HG02885 (cell line): ENCODE measurements at regions not wholly inside any gene's neighbourhood (a gene's known extent, or its start where the extent isn't known, plus 50 kb on each side); places are given as distances from the start of the nearest gene placed in this dataset.
A peak's percentile ranks its signal among the peaks of the same experiment; 100 is the strongest.
"Not testable (repeated sequence)": the region's sequence is repeated elsewhere in the genome, so short reads cannot be mapped to it uniquely, and the experiment has no call there.

Experiments used
- ATAC-seq: cut with Tn5 transposase; IDR thresholded peaks from one replicate; pipeline ENCODE4 v1.9.1; 2021; ENCODE audit warnings: mild to moderate bottlenecking; ENCODE audit not compliant: unreplicated experiment, poor library complexity

DNA sequence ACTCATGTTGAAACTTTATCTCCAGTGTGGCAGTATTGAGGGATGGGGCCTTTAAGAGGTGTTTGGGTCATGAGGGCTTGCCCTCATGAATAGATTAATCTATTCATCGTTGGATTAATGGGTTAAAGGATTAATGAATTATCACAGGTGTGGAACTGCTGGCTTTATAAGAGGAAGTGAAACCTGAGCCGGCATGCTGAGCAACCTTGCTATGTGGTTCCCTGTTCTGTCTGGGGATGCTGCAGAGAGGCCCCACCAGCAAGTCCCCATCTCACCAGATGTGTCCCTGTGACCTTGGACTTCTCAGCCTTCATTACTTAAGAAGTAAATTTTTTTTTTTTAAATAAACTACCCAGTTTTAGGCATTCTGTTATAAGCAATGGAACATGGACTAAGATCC lies 109.6 kb downstream of the DYRK2 start:
- ATAC-seq = peak; percentile 99

DNA sequence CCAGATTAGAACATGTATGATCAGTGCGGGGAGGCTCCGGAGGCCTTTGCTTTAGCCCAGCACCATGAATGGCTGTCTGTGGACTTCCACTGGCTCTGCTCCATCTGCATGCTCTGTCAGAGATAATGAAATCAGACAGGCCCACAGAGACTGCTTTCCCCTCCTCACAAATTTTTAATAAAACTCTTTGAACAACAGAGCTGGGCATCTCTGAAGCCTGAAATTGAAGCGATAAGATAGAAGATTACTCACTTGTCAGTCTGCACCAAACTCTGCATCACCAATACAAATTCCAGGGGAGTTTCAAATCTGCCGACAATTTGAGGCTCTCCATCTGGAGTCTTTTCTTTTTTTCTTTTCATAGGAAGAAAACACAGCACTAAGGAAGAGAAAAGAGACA lies 110.0 kb downstream of the DYRK2 start:
- ATAC-seq = no peak

DNA sequence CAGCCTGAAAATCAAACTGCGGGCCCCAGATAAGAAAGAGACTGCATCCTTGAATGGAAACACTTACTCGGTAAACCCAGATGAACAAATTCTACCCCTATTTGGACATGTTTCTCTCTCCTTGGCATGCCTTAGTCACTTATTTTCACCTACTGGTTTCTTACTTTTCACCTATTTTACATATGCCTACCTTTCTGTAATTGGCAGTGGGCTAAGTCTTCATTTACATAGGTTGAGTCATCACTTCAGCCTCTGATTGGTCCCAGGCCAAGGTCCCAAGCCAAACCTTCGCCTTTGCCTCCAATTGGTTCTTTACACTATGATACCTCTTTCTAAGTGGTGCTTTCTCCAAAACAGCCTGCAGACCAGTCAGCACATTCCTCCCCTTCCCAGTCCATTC lies 111.3 kb downstream of the DYRK2 start:
- ATAC-seq = no peak

DNA sequence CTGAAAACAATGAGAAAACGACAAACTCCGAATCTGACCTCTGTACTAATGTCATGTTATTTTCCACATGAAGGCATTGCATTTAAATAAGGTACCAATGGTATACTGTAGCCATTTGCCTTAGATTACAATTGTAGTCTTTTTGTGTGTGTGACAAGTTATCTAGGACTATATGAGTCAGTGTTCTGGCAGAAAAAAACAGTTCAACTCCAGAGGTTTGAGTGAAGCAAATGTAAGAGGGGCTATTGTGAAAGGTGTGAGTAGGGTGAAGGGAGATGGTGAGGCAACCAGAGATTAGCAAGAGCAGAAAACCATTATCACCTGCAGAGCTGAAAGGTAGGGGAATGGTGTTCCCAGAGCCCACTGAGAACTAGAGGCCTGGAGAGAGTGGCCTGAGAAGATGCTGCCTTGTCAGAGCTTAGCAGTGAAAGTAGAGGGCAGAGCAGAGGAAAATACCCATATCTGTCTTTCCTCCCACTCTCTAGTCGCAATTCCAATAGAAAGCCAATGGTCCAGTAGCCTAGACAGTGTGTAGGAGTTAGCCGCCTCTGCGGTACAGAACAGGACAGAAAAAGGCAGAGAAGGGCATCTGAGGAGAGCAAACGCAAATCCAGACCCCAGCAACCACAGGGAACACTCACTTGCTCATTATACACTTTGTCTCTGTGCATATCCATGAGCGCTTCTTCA lies 112.2 kb downstream of the DYRK2 start:
- ATAC-seq = no peak

DNA sequence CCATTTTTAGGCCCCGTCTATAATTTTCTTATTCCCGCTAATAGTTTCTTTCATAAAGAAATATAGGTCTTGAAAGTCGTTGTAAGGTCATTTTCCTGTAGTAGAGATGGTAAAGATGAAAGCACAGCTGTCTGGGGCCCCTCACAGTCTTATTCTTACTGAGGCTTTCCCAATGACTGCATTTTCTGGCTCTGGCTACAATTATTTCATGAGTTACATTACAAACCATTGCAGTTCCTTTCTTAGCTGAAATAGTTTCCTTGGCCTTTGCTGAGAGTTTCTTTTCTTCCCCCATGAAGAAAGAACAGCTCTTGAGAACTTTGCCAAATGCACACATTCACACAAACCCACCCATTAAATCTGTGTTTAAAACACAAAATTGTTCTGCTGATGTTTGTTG lies 113.0 kb downstream of the DYRK2 start:
- ATAC-seq = no peak

DNA sequence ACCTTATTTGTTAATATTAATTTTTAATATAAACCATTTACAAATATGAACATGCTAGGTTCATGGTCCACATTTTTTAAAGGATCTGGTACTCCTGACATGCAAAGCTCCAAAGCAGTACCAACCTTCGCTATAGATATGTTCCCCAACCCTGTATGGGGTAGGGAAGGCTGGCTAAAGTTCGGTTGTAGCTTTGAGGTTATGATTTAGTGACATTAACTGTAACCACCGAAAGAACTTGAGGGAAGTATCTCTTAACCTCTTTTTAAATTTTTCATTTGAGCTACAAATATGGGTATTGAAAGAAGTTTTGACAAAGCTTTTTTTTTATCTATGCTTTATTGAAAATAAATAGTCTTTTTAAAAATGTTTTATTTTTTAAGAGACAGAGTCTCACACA lies 115.5 kb downstream of the DYRK2 start:
- ATAC-seq = peak; percentile 40

DNA sequence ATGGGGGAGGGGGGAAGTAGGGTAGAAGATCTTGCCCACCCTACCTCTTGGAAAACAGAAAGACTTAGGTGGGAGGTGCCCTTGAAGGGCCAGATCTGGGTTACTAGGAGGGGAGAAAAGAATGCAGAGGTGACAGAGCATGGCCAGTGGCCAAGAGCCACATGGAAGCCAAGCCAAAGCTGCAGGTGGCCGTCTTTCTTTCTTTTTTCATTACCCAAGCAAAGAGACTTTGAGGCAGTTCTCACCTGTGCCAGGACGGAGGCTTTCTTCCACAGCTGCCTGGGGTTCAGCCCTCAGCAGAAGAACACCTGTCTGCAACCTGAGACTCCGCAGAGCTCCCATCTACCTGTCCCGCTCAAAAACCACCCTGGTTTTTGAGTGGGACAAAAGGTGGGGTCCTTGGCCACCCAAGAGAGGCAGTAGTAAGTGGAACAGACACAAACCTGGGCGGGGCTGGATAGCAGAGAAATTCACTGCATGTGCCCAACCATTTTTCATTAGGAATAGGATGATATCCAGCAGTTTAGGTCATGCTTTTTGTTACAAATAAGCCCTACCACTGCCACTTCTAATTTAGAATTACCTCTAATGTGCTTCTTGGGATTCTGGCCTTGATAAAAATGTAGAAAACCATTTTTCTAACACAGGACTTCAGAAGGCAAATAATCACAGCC lies 116.5 kb downstream of the DYRK2 start:
- ATAC-seq = no peak

DNA sequence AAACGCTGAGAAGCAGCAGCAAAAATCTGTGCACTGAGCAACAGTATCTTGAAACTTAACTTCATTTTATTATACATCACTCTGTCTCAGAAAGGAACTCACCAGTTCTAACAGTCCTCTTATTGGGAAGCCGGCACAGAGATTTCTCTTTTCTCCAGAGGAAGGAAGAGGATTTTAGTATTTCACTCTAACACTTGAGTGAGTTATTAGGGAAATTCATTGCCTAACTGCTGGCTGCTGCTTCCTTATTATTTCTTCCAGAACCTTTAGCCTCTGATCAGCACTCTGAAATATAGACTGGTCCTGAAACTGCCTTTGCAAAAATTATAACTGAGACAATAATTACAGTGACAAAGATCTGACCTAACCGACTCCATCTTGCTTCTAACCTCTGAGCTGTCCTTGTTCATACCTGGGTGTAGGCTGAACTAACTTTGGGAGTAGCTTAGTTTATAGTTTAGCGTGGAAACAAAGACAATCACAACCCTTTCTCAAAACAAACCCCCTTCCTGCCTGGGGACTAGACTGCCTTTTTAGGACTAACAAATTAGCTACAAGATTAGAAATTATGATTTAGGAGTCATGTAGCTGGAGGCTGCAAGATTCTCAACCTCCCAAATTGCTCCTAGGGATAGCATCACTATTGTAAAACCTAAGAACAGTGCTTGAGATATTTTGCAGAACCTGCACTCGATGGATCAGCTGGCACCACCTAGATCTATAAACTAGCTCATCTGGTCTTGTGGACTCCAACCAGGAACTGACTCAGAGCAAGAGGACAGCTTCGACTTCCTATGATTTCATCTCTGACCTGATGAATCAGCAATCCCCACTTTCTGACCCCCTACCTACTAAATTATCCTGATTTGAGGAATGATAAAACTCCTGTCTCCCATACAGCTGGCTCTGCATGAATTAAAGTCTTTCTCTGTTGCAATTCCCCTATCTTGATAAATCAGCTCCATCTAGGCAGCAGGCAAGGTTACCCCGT lies 117.5 kb downstream of the DYRK2 start:
- ATAC-seq = no peak

DNA sequence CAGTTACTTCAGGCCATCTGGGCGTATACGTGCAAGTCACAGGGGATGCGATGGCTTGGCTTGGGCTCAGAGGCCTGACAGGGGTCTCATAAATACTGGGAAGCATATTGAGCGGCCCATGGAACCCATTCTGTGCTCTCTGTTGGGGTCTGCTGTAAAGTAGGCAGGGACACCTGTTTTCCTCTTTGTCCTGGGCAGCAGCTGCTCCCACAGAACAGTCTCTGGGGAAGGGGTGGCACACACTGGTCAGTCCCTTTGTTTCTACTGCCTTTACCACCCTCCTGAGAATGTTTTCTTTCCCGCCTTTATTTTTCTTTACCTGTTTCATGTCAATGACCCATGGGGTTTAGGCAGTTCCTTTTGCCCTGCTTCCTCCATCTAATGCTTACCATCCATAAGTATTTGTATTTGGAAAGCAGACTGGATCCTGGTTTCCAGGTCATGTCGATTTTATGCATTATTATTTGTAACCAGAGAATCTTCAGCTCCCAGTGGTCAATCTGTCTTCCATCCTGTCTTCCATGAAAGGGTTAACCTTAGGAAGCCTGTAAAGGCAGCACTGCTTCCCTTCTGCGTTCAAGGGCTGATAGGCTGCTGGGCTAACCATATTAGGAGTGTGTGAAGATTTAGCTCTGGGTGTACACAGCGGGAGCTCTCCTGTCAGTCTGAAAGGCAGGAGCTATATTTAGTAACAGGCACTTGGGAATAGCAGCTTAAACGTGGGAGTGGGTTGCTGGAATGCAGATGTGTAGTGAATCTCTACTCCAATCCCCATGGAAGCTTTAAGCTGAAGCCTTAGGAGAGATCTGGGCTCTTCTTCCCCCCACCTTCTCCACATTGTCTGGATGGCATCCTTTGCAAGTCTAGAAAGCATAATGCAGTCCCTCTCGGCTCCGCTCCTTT lies 124.0 kb downstream of the DYRK2 start:
- no peak for ATAC-seq

DNA sequence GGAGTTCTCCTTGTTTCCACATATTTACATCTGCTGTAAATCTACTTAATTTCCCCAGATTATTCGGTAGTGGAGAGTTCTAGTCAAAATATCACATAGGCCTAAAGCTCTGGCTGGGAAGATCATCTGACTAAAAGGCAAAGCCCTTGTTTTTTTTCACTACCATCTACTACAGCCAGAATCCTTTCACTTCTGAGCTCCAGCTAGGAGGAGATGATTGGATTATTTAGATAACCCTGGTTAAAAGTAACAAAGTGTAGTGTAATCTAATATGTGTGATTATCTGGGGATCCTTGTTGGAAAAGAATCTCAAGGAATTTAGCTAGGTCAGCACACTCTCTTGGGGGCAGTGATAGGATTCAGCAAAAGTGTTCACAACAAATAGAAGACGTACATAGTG lies 125.4 kb downstream of the DYRK2 start:
- ATAC-seq = no peak

DNA sequence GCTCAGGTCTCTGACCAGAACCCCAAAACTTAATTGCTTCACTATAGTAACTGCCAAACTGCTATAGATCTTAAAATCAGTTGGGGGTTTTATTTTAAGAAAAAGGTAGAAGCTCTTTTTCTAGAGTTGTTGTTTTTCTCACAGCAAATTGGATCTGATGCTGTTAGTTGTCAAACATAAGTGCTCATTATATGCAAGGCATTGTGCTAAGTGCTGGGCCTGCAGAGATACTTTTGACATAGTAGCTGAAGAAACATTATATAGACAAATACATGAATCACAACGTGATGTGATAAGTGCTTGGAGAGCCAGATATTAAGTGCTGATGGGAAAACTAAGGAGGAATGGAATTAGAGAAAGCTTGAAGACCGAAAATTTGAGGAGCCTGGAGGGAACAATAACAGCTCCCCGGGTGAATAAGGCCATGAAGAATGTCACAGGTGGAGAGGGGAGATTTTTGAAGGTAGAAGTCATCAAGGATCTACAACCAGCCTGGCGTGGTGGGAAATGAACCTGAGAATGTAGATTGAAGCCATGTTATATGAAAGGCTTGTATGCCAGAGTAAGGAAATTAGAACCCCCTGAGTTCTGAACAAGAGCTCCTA lies 126.5 kb downstream of the DYRK2 start:
- ATAC-seq = no peak

DNA sequence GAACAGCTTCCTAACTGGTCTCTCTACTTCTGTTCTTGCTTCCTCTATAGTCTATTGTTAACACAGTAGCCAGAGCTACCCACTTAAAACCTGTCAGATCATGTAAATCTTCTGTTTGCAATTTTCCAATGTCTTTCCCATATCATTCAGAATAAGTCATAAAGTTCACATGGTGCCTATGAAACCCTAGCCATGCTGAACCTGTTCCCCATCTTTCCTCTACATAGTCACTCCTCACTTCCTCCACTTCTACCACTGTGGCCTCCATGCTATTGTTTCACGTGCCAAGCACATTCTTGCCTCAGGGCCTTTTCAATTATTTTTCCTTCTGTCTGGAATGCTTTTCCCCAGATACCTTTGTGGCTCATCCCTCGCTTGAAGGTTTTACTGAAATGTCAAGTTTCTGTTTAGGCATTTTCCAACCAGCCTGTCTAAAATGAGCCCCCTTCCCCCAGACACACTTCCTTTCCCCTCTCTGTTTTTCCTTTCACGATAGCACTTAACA lies 132.1 kb downstream of the DYRK2 start:
- ATAC-seq = no peak

DNA sequence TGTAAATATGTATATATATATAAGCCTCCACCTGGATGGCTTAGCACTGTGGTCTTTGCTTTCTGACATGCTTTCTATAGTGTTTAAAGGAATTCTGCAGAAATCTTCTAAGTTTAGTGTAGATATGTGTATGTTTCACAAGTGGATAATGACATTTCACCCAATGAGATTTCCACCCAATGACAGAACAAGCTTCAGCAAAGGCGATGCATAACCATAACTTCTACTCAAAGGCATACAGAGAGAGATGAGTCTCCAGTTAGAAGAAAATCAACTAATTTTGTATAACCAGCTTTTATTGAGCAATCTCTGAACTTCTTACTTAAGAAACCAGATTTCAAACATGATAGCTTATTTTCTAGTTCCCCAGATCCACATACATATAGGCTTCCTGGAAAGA lies 134.0 kb downstream of the DYRK2 start:
- ATAC-seq = no peak

DNA sequence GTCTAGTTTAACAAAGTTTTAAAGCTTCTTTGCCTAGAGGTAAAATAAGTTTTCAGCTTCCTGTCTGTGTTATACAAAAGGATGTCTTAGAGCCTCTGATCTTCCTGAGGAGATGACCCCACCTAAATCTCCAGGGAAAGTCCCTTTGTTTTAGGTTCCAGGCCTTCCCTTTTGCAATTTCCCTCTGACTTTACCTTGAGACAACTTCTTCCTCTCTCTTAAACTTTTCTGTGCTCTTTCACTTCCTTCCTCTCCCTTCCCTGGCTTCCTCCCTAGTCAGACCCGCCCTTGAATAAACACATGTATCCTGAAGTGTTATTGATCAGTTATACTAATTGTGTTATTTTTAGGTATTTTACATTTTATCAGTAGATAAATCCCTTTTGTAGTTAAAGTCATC lies 134.8 kb downstream of the DYRK2 start:
- ATAC-seq = no peak

DNA sequence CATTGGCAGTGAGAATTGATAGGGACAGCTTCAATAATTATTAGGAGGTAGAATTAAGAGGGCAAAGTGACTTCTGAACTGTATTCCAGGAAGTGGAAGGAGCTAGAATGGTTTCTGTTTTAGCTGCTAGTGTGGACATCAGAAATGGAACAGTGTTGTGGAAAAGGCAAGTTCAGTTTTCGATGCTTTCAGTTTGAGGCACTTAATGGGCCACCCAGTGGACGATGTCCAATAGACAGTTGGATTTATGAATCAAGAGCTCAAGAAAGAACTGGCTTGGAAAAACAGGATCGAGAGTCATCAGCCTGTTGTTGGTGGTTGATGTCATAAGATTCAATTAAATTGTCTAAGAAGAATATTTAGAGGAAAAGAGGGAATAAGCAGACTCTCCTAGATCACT lies 136.3 kb downstream of the DYRK2 start:
- ATAC-seq = no peak

DNA sequence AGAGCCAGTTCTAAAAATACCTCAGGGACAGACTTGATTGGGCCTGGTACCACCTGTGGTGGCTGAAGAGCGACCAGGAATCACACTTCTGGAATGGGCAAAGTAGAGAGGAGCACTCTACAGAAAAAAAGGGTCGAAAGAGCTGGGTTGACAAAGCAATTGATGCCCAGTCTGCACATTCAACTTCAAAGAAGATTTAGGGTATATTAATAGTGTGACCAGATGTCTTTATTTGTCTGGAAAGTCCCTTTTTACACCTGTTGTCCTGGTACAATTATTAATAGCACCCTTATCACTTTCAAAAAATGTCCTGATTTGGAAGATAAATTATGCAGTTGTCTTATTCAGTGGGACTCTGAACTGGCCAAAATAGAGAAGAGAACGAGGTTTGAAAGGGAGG lies 137.5 kb downstream of the DYRK2 start:
- no peak for ATAC-seq

DNA sequence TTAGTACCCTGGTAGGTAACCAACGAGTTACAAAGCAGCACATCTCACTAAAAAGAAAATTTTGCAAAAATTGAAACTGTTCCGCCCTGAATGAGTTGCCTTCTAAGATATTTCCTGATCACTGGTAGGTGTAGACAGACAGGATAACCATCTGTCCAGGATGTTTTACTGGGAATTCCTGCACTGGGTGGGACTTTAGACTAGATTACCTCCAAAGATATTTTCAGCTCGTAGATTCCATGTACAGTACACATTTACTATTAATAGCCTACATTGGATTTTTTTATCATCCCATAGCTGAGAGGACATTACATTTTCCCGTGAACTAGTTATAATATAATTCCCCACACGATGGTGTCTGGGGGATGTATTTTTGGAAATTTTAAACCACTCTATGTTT lies 139.6 kb downstream of the DYRK2 start:
- no peak for ATAC-seq

DNA sequence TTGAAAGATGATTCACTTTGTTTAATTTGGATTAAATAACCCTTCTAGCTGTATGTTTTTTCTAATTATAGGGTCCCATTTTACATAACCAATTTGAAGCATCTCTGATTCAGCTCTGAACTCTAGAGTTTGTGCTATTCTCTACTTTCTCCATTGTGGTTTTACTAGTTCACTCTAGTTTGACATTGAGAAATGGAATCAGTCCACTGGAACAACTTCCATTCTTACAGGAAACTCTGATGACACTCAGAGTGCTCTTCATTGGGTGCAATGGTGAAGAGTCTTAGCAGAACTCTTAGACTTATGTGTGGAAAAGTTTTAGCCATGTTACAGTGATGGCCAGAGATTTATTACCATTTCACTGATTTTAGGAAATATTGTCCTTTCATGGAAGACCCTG lies 140.7 kb downstream of the DYRK2 start:
- no peak for ATAC-seq

DNA sequence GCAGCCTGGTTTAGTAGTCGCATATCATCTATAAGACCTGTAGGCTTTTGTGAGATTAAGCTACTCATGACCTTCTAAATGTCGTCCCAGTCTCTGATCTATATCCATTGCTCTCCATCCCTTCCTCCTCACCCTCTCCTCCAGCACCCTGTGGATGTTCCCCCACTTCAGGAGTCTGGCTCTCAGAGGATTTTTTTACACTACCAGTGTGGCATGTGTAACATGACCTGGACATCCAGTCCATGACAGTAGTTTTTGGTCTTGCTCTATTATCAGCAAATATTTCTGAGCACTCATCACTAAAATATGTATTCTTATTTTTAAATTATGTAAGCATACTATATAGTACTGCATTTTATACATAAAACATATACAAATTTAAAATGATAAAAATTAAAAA lies 142.1 kb downstream of the DYRK2 start:
- no peak for ATAC-seq

DNA sequence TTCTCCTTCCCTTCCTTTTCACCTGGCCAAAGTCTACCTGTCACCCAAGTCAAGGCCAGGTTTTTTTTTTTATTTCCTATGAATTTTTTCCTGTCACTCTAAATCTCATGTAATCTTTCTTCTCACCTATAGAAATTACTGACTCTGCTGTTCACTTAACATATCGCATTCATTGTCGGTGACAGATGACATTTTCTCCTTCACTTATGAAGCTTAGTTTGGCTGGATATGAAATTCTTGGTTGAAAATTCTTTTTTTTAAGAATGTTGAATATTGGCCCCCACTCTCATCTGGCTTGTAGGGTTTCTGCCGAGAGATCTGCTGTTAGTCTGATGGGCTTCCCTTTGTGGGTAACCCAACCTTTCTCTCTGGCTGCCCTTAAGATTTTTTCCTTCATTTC lies 142.8 kb downstream of the DYRK2 start:
- ATAC-seq = not testable (repeated sequence)
